HG03558 (cell line): ENCODE measurements at regions not wholly inside any gene's neighbourhood (a gene's known extent, or its start where the extent isn't known, plus 50 kb on each side); places are given as distances from the start of the nearest gene placed in this dataset.
"Not testable (repeated sequence)": the region's sequence is repeated elsewhere in the genome, so short reads cannot be mapped to it uniquely, and the experiment has no call there.

Experiments
- ATAC-seq: cut with Tn5 transposase; IDR thresholded peaks from one replicate; pipeline ENCODE4 v1.9.1; 2021; ENCODE audit warnings: moderate number of reproducible peaks; ENCODE audit not compliant: unreplicated experiment; ENCODE audit errors: extremely low read depth

DNA sequence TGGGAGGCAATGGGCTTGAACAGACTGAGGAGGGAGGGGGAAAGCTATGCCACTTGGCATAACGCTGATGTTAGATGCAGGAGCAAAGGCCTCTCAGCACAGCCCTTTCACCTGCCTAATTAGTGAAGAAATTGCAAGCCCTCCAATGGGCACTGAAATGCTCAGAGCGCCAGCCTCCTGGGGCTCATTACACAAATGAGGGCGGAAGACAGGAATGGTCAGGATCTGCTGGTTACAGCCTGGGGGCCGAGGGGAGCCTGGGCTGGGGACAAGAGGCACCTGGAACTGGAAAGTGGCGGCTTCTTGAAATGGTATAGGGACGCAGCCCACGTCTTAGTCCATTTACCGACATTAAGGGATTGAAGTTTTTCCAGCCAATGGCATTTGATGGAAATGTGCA is 50.2 kb upstream of the PLET1 start:
- no peak for ATAC-seq

DNA sequence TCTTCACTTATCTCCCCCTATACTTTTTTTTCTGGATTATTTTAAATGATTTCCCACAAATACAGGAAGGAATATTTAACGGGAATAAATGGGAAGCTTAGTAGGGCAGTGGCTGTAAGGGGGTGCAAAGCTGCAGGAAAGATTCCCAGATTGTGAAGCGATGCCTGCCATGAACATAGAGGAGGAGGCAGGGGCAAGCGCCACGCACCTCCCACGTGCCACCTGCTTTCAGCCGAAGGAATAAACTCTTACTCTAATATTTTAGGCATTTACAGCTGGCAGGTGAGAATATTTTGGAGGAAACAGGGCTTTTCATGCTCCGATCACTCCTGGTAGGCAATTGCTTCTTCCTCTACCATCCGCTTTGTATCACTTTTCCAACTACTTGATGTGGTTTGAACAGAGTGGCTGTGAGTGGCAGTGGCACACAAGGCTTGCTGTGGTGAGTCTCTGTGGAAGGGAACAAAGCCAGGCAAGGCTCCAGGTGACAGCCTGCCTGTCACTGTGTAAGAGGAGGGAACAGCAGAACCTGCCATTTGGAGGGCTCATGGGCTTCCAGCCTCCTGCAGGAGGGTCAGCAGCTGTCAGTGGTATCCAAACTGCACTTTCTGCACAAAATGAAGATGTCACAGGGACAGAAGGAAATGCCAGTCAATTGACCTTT is 54.5 kb upstream of the PLET1 start:
- ATAC-seq, result no peak

DNA sequence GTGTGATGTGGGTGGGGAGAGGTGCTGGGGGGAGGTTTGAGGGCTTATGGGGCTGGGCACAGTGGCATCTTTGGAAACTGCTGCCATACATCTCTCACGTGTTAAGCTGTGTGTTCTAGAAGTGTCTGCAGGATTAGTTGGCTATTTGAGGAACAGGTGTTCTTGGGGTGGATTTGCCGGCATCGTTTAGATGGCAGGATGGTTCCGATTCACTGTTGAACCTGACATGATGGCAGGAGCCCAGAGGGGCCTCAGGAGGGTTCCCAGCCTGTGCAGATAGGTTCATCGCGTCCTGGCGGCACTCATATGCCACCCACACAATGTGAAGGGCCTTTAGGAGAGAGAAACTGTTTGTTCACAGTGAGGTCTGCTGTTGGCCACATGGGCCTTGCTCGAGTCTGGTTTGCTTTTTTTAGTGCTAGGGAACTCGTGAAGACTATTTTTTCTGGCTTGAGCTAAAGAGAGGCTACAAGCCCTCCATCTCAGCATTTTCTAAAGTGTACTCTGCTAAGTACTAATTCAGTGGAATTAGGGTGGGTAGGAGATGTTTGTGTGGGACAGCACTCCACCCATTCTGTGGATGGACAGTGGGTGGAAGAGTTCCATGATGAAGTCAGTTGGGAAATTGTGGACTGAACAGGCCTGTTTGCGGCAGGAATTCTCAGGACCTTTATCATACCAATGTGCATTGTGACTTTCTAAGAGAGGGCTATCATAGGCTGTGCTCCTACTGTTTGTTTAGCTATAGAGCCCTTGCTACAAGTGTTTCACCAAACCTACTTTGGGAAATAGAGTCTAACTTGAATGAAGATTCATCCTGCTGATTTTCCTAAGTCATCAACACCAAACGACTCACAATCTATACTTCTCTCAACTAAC is 55.4 kb upstream of the PLET1 start:
- ATAC-seq, result no peak

DNA sequence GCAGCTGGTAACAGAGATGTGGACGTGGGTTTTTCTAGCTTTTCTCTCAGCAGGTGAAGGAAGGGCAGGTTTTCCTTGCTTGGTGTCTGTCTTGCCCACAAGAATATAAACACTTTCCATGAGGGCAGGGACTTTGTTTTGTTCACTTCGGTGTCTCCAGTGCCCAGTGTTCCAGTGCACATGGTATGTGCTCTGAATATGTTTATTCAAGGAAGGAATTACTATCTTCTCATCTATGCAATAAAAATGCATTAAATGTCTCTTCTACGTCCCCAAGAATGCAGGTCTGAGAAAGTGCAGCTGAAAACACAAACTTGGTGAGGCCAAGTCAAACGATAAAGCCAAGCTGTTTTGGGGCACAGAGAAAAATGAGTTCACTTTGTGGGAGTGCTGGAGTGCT is 56.3 kb upstream of the PLET1 start:
- ATAC-seq, result no peak

DNA sequence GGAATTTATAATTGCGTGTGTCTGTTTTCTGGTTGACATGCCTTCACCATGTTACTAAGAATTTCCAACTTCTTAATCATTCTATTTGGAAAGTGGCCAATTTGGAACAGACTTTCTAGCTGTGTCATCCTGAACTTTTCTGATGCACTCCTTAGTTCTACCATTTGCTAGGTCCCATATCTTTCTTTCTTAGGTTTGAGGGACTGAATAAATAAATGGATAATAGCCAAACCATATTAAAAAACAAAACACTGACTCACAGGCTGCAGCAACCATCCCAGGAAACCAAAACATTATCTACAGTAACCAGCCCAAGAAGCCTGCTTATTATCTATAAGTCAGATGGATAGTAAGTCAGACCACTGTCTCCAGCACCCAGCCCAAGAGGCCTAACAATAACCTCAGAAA is 57.5 kb upstream of the PLET1 start:
- no peak for ATAC-seq

DNA sequence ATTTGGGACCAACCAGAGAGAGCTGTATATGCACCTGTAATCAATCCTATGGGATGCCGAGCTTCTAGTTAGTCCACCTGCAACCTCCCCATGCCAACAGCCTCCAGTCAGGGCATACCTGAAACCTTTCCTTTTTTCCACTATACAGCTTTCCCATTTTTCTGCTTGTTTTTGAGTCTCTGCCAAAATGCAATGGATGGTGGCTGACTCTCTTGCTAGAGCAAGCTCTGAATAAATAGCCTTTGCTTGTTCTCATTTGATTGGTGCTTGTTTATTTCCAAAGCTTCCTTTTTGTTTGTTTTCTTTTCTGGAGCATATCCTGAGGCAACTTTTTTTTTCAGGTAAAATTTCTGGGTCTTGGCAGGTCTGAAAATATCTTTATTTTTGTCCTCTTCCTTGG is 58.0 kb upstream of the PLET1 start:
- no peak for ATAC-seq

DNA sequence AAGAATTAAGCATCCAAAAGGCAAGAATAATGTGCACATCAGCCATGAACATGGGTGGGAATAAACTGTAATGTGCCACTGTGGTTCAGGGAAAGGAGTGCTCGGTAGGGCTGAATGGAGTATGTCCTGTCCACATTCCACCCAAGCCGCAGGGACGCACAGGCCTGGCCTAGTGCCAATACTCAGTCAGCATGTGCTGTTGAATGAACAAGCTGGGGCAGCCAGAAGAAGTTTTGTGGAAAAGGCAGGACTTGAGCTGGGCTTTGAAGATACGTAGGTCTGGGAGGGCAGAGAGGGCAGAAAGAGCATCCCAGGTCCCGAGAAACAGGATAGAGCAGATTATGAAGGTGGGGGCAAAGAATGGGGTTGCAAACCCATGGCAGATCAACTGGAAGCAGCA is 60.0 kb upstream of the PLET1 start:
- ATAC-seq, result no peak

DNA sequence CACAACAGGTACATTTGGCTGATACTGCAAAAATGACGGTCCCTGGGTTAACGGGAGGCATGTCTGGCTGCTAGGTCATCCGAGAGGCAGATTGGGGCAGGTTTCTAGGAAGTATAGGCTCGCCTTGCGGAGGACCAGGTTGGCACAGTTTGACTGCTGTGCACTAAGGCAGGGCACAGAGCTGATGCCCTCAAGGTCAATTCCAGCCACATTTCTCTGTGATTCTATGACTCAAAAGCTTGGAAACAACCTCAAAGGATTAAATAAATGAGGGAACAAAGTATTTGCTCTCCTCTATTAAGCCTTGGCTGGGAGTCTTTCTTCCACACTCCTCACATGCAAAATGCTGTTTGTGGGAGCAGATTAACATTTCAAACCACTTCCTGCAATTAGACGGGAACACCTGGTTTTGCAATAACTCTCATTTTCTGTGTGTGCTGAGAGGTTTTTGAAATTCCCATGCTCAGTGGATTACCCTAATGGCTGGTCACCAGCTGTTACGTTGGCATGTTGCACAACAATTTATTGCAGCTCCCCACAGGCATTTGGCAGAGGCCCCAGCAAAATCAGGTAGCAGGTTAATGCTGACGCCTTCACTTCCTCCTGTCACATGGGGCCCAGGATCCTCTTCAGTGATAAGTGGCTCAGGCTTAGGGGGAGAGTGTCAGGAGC is 61.0 kb upstream of the PLET1 start:
- ATAC-seq, result no peak

DNA sequence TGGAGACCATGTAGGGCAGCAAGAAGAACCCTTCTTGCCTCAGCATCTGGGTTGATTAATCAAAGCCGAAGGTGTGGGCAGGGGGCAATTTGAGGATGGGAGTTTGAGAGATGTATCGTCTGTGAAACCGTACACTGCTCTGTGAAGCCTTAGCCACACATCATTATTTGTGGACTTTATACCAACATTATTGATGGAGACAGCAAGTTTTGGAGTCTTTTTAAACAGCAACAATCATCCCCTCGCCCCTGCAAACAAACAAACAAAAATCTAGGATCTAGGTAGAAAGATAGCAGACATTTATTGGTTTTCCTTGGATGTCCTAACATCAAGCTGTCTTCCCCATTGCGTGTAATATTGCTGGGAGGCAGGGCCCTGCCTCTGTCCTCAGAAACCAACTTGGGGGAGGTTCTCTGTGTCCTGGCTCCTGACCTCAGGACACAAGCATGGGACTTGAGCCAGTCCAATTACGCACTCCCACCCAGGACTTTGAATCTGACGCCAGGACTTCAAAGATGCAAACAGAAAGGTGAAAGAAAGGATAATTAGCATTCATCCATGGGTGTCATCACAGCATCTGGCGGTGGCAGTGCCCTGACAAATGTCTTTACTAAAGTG is 61.6 kb upstream of the PLET1 start:
- ATAC-seq, result no peak

DNA sequence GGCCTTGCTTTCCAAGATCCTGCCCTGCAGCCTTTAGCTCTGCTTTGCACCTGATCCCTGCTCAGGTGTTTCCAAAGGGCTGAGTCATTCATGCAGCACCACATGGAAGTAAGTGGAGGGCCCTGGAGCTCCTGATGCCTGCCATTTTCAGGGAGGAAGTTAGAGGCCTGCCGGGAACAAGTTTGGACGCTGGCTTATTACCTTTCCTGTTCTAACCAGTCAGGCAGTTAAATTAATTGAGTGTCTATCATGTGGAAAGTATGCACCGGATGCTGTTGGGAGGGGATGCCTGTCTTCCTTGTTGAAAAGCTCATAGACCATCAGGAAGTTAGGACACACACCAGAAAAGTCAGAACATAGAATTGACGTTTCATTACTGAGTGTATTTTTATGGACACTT is 73.7 kb upstream of the PLET1 start:
- no peak for ATAC-seq

DNA sequence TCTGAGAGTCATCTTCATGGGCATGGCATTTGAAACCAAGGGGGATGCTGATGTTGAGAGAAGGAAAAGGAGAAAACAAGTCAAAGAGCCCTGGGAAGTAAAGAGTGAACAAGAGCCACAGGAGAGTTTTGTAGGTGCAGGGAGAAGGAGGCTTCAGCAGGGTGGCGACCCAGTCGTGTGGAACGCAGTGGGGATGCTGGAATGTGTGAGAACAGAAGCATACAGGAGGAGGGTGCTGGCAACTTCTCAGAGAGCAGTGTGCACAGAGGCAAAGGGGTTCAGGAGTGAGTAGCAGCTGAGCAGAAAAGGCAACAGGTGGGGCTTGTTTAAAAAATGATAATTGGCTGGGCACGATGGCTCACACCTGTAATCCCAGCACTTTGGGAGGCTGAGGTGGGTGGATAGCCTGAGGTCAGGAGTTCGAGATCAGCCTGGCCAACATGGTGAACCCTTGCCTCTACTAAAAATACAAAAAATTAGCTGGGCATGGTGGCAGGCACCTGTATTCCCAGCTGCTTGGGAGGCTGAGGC is 75.8 kb upstream of the PLET1 start:
- ATAC-seq, result no peak

DNA sequence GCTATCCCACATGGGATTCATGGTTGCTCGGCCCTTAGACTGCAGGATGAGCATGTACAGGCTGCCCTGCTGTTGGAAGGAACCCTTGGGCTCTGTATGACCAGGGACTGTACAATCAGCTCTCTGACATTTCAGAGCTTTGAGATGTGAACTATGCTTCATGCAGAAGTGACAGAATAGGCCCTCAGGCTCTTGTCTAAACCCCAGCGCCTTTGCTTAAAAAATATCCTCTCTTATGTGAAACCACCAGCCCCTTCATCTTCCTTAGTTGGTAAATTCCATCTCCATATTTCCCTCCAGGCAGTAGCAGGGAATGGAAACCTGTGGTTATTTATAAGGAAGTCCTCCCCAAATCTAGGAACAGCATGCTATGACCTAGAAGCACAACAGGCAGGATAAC is 78.9 kb upstream of the PLET1 start:
- ATAC-seq, result no peak

DNA sequence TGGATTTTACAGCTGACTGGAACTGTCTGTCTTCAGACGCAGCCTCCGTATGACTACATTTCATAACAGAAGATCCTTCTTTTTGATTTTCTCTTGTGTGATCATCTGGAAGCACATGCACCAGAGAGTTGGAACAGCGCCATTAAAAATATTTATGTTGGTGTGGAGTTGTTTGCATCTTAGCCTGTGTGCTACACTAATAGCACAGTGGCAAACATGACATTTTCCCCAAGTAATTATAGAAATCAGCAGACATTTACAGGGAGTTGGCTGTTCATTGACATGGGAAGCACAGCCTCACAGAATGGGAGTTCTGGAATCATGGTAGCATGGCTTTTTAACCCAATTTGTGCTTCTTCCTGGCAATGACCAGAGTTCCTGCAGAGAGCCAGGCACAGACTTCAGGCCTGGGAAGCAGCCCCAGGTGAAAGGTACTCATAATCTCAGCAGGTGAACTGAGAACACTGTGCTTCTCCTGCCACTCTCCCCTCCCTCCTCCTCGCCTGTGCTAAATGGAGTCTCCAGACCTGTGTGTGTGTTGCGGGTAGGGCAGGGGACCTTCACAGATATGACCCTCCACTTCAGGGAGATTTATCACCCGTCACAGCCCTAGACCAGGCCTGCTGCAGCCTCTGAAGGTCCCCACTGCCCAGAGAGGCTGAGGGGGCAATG is 82.8 kb upstream of the PLET1 start:
- ATAC-seq, result no peak

DNA sequence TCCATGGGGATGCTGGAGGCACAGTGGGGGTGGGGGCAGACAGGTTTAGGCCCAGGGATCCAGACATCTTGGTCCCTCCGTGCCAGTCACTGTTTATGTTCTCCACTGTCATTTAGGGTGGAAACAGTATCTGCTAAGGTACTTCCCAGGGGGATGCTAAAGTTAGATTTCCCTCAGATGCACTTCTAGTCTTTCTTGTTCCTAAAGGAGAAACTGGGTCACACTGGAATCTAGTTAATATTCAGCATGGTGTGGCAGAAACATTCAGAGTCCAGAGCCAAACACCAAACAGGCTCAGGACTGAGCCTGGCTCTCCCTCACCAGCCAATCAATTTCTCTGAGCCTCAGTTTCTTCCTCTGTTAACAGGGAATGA is 83.4 kb upstream of the PLET1 start:
- no peak for ATAC-seq

DNA sequence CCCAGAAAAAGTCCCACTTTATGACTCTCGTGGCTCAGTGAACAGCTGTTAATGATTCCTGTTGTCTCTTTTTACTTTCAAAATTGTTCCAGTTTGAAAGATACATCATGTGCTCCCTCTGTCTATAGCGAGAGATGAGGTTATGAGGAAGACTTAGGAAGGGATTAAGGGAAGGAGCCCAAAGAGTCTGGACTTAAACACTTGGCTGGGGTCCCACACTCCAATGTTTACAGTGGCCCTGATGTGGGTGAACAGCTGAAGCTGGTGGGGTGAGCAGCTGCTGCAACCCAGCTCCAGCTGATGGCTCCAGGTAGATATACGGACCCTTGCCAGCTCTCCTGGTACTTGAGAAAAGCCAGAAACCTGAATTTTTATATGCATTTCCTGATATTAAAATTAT is 84.5 kb upstream of the PLET1 start:
- ATAC-seq, result no peak

DNA sequence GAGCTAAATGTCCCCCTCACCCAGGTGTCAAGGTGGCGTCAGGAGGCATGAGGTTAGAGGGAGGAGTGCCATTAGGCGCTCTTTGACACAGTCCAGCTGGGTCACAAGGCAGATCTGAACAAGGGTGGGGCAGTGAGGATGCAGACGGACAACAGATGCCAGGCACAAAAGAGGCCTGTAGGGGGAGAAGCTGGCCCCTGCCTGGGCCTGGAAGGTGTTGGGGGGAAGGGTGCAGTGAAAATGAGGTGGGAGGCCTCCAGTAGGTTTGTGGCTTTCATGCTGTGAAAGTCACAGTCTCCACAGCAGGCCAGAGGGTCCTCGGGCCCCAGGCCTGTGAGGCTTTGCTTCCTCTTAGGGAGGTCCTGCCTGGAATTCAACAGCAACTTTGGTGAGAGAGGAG is 85.0 kb upstream of the PLET1 start:
- ATAC-seq, result no peak

DNA sequence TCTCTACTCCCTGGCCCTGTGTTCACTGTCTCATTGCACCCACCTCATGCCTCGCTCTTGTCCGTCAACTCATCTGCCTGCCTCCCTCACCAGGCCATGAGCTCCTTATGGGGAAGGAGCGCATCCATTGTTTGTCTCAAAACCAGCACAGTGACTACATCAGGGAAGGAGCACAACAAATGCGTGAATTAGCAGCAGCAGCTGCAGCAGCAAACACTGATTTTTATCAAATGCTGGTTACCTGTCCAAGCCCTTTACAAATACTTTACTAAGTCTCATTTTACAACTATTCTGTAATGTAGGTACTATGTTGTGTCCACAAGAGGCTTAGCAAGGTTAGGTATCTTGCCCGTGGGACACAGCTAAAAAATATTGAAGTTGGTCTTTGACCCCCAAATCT is 85.9 kb upstream of the PLET1 start:
- ATAC-seq, result no peak

DNA sequence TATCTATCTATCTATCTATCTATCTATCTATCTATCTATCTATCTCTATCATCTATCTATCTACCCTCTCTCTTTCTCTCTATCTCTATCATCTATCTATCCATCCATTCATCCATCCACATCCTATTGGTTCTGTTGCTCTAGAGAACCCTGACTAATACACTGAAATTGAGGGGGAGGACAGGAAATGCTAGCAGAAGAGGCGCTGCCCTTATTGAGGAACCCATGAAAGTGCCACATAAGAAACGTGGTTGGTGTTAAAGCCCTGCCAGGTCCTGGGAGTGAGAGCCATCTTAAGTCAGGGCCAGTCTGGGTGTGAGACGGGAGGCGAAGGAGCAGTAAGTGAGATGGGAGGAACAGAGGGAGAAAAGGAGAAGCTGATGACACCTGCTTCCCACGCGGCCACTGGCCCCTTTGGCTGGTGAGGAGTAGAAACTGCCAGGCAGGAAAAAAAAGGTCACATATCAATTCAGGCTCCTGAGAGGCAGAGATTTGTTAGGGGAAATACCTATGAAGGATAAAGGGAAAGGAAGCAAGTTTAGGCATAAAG is 87.9 kb upstream of the PLET1 start:
- ATAC-seq, result no peak

DNA sequence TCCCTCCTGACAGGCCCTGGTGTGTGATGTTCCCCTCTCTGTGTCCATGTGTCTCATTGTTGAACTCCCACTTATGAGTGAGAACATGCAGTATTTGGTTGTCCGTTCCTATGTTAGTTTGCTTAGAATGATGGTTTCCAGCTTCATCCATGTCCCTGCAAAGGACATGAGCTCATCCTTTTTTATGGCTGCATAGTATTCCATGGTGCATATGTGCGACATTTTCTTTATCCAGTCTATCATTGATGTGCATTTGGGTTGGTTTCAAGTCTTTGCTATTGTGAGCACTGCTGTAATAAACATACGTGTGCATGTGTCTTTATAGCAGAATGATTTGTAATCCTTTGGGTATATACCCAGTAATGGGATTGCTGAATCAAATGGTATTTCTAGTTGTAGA is 90.8 kb upstream of the PLET1 start:
- ATAC-seq, result not testable (repeated sequence)

DNA sequence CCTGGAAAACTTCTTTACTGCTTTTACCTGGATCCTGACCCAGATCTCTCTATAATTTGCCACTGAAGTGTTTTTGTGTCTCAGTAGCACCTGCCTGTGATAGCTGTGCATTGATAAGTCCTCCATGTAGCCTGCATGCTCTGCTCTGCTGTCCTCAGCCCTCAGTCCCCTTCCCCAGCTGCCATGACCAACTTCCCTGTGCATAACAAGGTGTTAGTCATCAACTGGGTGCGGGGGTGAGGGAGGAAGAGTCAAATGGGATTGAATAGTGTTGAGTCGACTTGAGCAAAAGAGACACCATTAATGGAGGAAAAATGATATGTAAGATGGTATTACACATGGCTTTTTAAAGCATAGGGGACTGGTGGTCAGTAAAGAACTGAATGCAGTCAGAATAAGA is 92.2 kb upstream of the PLET1 start:
- ATAC-seq, result no peak
